22Rv1 (cell line): ENCODE measurements at regions not wholly inside any gene's neighbourhood (a gene's known extent, or its start where the extent isn't known, plus 50 kb on each side); places are given as distances from the start of the nearest gene placed in this dataset.

Experiments used
- H3K27ac ChIP-seq: fragments of 450-650 bp; 2 replicates; pipeline ENCODE4 v1.5.1; 2017
- ZFX ChIP-seq: fragments of 450-650 bp; IDR thresholded peaks from 2 replicates; pipeline ENCODE4 v1.6.1; 2017; ENCODE audit warnings: antibody characterized with exemption, borderline replicate concordance
- TF ChIP-seq, protein P1 (sequence below): fragments of 450-650 bp; IDR thresholded peaks from 2 replicates; pipeline ENCODE4 v1.5.1; 2017; ENCODE audit warnings: mild to moderate bottlenecking

DNA sequence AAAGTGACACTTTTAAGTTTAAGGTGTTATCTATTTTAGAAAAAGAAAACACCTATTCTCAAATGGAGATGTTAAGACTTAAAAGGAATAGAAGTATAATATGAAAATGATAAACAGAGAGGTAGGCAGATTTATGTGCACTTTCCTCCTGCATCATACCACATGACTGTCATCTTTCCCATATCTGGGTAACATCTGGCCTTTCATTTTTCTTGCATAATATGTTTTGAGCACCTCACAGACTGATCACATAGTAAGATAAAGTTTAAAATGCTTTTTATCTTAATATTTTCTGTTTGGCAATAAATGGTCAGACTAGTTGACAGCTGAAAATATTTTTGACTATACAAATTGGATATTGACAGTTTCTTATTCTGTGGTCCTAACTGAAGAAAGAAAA is 1852.1 kb upstream of the PIK3C3 start:
- no peak for TF ChIP-seq ZFX
- TF ChIP-seq, protein P1, sequence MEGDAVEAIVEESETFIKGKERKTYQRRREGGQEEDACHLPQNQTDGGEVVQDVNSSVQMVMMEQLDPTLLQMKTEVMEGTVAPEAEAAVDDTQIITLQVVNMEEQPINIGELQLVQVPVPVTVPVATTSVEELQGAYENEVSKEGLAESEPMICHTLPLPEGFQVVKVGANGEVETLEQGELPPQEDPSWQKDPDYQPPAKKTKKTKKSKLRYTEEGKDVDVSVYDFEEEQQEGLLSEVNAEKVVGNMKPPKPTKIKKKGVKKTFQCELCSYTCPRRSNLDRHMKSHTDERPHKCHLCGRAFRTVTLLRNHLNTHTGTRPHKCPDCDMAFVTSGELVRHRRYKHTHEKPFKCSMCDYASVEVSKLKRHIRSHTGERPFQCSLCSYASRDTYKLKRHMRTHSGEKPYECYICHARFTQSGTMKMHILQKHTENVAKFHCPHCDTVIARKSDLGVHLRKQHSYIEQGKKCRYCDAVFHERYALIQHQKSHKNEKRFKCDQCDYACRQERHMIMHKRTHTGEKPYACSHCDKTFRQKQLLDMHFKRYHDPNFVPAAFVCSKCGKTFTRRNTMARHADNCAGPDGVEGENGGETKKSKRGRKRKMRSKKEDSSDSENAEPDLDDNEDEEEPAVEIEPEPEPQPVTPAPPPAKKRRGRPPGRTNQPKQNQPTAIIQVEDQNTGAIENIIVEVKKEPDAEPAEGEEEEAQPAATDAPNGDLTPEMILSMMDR: no peak
- H3K27ac ChIP-seq: no peak overlapping the region

DNA sequence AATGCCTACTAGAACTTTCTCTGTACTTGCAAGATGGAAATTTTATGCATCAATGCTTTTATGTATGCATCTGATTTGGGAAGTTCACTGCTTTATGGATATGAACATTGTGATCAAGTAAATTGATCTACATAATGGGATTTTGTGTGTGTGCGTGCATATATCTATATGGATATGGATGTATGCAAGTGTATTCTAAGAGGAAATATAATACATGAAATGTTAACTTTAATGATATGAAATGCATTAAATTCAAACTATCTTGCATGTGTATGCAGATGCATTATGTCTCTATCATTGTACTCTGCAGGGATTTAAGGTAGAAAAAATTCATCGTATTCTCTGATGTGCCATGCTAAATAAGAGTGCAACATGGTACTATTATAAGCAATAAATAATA is 1855.4 kb upstream of the PIK3C3 start:
- no peak for TF ChIP-seq ZFX
- TF ChIP-seq, protein P1: no peak
- no peak overlapping the region for H3K27ac ChIP-seq

DNA sequence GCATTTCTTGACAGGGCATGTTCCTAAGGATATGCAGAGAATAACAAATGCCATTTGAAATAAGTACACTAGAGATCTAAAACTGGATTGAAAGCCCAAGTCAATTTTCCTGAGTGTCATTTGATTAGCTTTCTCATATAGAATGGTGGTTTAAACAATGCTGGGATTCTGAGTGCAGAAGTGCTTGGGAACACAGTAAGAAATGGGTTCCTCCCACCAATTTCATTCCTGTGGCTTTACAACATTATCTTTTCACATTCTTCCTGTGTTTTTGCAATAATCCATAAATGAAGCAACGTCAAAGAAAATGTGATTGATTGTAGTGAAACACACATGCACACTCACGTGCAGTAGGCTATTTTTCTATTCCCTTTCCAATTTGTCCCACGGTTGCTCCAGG is 1858.4 kb upstream of the PIK3C3 start:
- H3K27ac ChIP-seq: no peak overlapping the region
- TF ChIP-seq ZFX: no peak
- TF ChIP-seq, protein P1: no peak

DNA sequence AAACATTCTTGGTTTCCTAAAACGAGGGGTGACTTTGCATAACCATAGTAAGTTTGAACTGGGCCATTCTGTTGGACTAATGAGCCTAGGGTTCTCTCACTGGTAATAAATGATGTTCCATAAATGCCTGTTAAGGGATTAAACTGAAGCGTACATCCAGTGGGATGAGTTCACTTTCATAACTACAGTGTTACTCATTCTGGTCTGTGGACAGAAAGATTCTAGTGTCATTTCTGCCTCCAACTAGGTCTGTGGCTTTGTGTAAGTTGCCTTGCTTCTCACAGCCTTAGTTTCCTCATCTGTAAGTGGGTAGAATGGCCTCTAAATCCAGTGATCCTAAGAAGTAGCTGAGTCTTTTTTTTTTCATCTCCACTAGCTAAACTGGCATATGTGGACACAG is 1860.6 kb upstream of the PIK3C3 start:
- TF ChIP-seq, protein P1: no peak
- TF ChIP-seq ZFX: no peak

DNA sequence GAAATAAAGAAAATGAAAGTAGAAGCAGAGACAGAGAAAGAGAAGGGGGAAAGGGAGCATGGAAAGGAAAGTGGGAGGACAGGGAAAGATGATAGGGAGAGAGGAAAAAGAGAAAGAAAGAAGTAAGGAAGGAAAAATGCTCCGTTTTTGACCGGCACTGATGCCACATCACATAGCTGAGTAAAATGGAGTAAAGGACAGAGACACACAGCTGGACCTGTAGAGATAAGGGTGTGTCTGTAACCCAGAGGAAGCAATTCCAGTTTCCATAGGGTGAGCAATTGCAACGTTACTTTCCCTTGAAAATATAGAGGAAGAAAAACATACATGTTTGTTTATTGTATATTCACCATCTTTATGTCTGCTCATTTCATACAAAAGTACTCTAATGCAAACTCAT is 1866.9 kb upstream of the PIK3C3 start:
- TF ChIP-seq ZFX: no peak
- TF ChIP-seq, protein P1: no peak
- H3K27ac ChIP-seq: no peak overlapping the region

More for the DNA sequence above, 1860.6 kb upstream of the PIK3C3 start:
- H3K27ac ChIP-seq: no peak overlapping the region

DNA sequence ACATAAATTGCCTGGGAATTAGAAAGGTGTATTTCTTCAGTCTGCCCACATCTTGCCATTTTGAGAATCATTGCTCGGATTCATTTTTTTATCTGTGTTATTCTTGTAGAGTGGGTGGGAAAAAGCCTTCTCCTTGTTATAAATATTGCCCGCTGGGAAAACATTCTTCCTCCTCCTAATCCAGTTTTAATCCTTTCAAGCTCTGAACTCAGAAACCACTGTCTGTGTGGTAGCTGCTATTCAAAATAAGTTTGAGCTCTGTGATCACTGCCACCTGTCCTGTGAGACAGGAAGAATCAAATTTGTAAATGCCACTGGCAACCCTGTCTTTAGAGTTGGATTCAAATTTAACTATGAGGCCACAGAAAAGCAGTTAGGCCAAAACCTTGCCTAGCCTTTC is 1875.2 kb upstream of the PIK3C3 start:
- TF ChIP-seq ZFX: no peak
- TF ChIP-seq, protein P1: no peak
- no peak overlapping the region for H3K27ac ChIP-seq

DNA sequence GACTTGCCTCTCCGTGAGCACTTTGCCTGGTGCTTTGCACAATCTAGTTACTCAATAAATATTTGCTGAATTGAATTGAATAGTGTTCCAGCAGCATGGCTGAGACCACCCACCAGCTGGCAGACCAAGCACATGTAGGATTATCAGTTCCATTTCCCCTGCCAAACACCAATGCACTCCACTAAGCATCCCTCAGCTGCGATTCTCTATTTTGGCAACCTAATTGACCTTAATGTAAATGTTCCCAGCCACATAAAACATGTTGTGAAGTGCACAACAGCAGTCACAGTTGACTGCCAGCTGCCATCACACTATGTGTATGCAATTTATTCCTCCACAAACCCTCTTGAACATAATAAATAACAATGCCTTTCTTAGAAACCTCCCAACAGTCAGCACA is 1879.4 kb upstream of the PIK3C3 start:
- TF ChIP-seq, protein P1: no peak
- no peak for TF ChIP-seq ZFX
- no peak overlapping the region for H3K27ac ChIP-seq
